ENCODE measurements at regions not wholly inside any gene's neighbourhood (a gene's known extent, or its start where the extent isn't known, plus 50 kb on each side); places are given as distances from the start of the nearest gene placed in this dataset.

DNA sequence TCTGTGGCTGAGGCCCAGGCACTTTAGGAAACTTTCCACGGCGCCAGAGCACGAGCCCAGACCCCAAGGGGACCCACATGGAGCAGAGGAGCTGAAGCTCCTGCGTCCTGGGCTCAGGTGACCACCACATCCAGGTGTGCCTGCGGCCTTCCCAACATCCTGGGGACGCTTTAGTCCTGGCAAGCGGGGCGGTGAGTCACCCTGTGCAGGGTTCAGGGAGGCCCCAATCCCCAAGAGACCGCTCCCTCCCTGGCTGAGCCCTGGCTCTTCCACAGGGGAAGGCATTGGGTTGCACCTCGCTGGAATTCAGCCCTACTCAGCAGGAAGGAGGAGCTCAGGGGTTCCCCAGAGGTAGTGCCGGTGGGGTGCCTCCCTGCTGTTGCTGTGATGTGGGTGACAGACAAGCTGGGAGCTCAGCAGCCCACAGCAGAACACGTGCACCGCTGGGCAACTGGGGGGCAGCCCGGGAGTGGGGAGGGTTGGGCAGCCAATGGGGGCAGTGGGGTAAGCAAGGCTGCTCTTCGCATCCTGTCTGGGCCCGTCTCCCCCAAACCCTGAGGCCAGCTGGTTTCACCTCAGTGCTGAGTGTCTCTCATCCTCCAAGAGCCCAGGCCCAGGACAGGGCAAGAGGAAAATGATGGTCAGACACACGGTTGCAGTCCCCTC is 802.8 kb downstream of the BRD1 start:
- no peak overlapping the region for H3K27ac ChIP-seq
- no peak for TF ChIP-seq ZFX (IDR thresholded peaks at IDR 0.05; ENCODE audit: borderline replicate concordance)
- TF ChIP-seq, protein P1, sequence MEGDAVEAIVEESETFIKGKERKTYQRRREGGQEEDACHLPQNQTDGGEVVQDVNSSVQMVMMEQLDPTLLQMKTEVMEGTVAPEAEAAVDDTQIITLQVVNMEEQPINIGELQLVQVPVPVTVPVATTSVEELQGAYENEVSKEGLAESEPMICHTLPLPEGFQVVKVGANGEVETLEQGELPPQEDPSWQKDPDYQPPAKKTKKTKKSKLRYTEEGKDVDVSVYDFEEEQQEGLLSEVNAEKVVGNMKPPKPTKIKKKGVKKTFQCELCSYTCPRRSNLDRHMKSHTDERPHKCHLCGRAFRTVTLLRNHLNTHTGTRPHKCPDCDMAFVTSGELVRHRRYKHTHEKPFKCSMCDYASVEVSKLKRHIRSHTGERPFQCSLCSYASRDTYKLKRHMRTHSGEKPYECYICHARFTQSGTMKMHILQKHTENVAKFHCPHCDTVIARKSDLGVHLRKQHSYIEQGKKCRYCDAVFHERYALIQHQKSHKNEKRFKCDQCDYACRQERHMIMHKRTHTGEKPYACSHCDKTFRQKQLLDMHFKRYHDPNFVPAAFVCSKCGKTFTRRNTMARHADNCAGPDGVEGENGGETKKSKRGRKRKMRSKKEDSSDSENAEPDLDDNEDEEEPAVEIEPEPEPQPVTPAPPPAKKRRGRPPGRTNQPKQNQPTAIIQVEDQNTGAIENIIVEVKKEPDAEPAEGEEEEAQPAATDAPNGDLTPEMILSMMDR (IDR thresholded peaks at IDR 0.05): no peak

DNA sequence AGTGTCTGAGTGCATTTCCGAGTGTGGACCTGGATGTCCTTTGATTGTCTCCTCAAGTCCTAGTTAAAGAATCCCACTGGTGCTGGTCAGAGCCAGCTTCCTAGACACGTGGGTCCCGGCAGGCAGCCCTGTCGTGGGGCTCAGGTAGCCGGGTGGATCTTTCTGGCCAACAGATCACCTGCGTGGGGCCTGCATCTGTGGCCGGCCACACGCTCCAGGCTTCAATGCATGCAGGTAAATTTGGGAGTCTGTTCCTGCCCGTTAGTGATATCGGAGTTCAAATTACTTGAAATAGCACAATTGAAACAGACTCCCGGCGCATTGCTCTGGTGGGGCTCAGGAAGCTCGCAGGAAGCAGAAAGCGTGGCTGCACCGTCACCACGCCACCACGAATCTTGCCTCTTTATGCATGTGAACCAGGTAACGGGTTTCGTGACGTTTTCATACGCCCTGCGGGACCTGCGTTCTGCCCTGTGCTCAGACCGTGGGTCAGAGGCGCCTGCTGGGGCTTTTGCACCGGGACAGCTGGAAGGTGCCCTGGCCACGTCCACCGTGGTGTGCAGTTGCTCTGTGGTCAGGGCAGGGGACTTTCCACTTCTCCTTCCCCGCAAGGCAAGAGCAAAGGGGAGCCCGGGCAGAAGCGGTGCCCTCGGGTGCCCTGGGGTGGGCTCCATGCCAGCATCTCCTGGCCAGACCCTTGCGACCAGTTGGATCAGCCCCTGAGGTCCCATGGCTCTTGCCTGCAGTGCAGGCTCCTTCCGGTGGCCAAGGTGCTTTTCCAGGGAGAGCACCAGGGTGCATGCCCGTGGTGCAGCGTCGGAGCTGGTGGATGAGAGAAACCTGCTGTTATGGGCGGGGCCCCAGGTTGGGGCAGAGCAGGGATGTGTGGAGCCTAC is 803.5 kb downstream of the BRD1 start:
- TF ChIP-seq, protein P1 (IDR thresholded peaks at IDR 0.05): no peak
- no peak for TF ChIP-seq ZFX (IDR thresholded peaks at IDR 0.05; ENCODE audit: borderline replicate concordance)
- no peak overlapping the region for H3K27ac ChIP-seq

DNA sequence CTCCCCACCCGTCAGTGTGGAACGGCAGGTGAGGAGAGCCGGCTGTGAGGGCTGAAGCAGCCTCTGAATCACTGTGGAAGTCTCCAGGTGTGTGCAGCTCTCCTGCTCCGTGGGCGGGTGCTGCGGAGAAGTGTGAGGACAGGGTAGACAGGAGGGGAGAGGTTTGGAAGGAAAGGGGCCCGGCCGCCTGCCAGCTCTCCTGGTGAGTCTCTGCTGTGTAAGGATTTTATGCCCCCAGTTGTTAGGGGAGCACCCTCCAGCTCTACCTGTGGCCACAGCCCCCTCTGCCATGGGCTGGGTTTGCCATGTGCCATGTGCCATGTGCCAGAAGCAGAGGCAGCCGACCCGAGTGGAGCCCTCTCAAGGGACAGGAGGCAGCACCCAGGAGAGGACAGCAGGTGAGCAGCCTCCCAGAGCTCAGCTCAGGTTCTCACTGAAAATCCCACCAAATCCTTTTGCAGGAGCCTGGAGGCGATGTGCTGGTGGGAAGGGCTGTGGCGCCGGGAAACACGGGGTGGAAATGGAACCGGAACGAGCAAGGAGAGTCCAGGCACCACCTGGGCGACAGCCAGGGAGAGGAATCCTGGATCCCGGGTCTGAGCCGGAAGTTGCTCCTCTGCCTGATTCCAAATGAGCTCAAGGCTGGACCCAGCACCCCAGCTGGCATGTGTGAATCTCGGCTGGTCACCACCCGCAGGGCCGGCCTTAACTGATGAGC is 804.4 kb downstream of the BRD1 start:
- TF ChIP-seq, protein P1 (IDR thresholded peaks at IDR 0.05): no peak
- no peak for TF ChIP-seq ZFX (IDR thresholded peaks at IDR 0.05; ENCODE audit: borderline replicate concordance)
- no peak overlapping the region for H3K27ac ChIP-seq

DNA sequence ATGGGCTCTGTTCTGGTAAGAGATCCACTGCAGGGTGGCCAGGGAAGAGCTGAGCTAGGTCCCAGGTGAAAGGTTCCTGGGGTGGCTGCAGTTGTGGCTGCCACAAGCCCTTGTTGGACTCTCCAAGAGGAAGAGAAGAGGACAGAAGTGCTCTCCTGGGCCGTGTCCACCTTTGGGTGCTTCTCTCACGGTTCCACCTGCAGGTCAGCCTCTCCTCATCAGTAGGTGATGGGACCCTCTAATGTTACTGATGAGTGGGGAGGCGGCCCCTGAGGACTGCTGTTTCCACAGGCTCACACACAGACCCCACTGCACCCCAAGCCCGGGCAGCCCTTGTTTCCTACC is 804.9 kb downstream of the BRD1 start:
- H3K27ac ChIP-seq: no peak overlapping the region
- TF ChIP-seq, protein P1 (IDR thresholded peaks at IDR 0.05): no peak
- no peak for TF ChIP-seq ZFX (IDR thresholded peaks at IDR 0.05; ENCODE audit: borderline replicate concordance)

DNA sequence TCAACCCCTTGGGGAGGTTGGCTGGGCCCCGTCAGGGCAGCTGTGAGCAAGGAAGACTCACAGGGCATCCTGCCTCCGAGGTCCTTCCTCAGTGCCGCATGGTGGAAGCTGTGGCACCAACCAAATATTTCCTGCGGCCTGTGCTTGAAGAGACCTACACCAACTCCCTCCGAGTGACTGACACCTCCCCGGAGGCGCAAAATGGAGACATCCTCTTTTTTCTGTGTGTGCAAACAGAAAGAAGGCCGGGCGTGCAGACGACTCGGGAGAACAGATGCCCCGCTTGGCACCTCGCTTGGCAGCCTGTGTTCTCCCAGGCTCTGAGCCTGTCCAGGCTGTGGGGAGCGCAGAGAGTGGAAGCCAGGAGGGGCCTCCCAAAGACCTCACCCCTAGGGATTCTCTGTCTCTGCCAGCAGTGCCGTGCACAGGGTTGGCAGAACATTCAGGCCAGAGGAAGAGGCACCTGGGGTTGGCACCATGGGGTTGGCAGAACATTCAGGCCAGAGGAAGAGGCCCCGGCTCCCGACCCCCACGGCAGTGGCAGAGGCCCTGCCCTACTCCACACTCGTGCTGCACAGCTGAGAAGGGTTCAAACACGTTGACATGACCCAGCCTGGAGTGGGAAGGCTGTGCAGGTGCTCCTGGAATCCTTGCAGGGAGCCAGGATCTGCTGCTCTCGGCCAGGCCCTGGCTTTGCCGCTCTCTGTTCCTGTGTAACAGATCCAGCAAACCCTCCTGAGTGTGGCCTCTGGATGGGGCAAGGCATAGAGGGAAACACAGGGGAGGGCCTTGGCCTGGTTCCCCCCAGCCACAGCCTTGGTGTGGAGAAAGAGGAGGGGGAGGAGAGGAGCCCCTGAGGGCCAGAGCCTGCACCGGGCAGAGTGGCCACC is 805.5 kb downstream of the BRD1 start:
- no peak overlapping the region for H3K27ac ChIP-seq
- TF ChIP-seq ZFX (IDR thresholded peaks at IDR 0.05; ENCODE audit: borderline replicate concordance): no peak
- TF ChIP-seq, protein P1 (IDR thresholded peaks at IDR 0.05): no peak

DNA sequence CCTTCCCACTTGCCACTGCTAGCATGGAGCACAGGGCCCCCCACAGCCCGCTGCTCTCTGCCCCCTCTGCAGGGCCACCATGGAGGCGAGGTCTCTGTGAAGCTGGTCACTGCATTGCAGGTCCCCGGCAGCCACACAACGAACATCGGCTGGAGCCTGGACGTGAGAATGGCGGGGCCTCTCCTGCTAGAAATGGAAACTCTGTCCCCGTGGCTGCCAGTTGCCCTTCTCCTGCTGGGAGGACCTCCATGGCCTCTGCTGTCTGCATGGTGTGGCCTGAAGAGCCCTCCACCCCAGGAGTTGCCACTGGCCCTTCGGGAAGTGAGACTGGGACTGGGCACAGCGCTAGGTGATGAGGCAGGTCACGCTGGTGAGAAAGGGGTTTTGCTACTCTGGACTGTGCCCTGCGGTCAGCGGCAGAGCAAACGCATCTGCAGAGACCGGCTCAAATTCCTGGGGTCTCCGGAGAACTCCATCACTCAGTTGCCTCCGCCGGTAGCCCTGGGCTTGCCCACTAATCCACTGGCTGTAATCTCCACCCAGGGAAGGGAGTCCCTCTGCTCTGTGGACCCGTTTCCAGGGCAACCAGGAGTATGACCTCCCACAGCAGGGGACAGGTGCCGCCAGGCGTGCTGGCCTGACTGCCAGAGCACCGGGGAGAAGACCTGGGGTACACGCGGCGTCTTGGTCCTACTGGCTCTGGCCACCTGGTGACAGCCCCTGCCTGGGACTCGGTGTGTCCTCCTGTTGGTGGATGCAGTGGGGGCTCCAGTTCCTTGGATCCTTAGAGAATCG is 806.3 kb downstream of the BRD1 start:
- TF ChIP-seq, protein P1 (IDR thresholded peaks at IDR 0.05): no peak
- H3K27ac ChIP-seq: no peak overlapping the region
